Progenitor cell of endocrine pancreas (in vitro differentiated cells): ENCODE measurements at regions not wholly inside any gene's neighbourhood (a gene's known extent, or its start where the extent isn't known, plus 50 kb on each side); places are given as distances from the start of the nearest gene placed in this dataset.
A peak's percentile ranks its signal among the peaks of the same experiment; 100 is the strongest.
"Not testable (repeated sequence)": the region's sequence is repeated elsewhere in the genome, so short reads cannot be mapped to it uniquely, and the experiment has no call there.

Experiments used
- DNase-seq: peaks from one replicate; pipeline ENCODE4 v3.0.0; 2021; ENCODE audit warnings: low spot score; ENCODE audit not compliant: unreplicated experiment
- H3K27ac Mint-ChIP-seq: 2 replicates; pipeline ENCODE4 v1.8.0; 2021; ENCODE audit warnings: mild to moderate bottlenecking, moderate library complexity, mixed read lengths
- H3K27me3 Mint-ChIP-seq: 2 replicates; pipeline ENCODE4 v1.8.0; 2021; ENCODE audit warnings: mixed read lengths
- H3K36me3 Mint-ChIP-seq: 2 replicates; pipeline ENCODE4 v1.8.0; 2022; ENCODE audit warnings: mixed read lengths; ENCODE audit not compliant: insufficient read depth
- H3K4me1 Mint-ChIP-seq: 2 replicates; pipeline ENCODE4 v1.8.0; 2021; ENCODE audit warnings: low read depth, mixed read lengths
- H3K4me3 Mint-ChIP-seq: 2 replicates; pipeline ENCODE4 v1.8.0; 2021; ENCODE audit warnings: low read depth, mild to moderate bottlenecking, moderate library complexity, mixed read lengths
- H3K9me3 Mint-ChIP-seq: 2 replicates; pipeline ENCODE4 v1.8.0; 2021; ENCODE audit warnings: low read depth, mixed read lengths
- TF ChIP-seq, protein P1 (sequence below): fragments of 200-600 bp; sonication (generic); IDR thresholded peaks from one replicate; pipeline ENCODE4 v1.5.0; 2021; ENCODE audit warnings: antibody characterized with exemption, mild to moderate bottlenecking; ENCODE audit not compliant: unreplicated experiment

DNA sequence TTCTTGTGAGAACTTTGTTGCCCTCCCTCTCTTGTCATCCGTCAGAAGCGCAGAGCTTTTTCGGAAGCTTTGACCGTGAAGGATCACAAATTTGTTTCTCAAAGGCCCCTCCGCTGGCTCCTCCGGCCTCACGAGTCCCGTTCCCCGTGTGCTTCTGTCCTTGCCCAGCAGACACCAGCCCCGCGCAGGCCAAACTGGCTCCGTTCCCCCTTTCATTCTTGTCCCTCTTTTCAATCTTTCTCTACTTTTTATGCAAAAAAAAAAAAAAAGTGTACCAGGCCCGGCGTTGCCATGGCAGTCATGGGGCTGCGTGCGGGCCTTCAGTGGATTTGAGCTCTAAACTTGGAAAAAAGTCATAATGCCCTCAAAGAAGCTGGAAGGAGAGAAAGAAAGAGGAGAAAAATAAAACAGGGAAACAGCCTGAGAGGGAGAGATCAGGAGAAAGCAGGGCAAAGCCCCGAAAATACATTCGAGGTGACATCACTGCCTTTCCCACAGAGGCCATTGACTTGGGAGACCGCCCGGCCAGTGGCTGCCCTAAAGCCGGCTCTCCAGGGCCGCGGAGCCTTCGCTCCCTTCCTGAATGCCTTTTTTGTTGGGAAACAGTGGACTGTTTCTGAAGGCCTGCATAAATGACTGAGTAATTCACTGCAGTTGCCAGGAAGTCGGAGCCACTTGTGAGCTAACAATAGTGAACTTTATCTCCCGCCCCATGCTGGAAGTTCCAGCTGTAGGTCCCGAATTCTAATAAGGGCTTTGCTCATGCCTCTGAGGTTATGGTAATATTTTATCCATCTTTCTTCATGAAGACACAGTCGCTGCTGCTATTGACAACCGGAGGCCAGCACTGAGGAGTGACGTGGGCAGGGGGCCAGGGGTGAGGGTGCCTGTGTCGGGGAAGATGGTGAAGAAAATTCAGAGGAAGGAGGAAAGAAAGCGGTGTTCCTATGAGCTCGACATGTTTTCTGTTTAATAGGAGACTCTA lies 670.9 kb downstream of the QKI start:
- Mint-ChIP-seq H3K36me3 (no peaks in the 10 kb centered on the region), H3K27ac (peak overlapping the region; percentile 53), H3K27me3 (peaks cover 2% of the 10 kb centered on the region), H3K4me1 (peaks cover 1% of the 10 kb centered on the region), H3K4me3 (no peak overlapping the region), H3K9me3 (no peaks in the 10 kb centered on the region)
- TF ChIP-seq, protein P1, sequence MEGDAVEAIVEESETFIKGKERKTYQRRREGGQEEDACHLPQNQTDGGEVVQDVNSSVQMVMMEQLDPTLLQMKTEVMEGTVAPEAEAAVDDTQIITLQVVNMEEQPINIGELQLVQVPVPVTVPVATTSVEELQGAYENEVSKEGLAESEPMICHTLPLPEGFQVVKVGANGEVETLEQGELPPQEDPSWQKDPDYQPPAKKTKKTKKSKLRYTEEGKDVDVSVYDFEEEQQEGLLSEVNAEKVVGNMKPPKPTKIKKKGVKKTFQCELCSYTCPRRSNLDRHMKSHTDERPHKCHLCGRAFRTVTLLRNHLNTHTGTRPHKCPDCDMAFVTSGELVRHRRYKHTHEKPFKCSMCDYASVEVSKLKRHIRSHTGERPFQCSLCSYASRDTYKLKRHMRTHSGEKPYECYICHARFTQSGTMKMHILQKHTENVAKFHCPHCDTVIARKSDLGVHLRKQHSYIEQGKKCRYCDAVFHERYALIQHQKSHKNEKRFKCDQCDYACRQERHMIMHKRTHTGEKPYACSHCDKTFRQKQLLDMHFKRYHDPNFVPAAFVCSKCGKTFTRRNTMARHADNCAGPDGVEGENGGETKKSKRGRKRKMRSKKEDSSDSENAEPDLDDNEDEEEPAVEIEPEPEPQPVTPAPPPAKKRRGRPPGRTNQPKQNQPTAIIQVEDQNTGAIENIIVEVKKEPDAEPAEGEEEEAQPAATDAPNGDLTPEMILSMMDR: no peak
- no peak for DNase-seq

DNA sequence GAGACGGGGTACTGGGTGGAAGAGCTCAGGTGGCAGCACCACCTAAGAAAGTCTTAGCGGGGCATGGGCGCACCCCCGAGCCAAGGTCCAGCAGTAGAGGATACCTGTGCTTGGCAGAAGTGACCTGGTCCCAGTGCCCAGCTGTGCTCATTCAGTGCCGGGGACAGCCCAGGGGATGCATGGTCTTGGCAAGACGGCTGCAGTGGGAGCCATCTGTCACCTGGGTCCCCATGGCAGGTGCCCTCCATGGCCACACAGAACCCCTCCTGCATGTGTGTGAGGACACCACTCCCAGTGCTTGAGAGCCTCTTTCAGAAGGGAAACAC lies 664.7 kb downstream of the QKI start:
- Mint-ChIP-seq H3K27me3 (no peaks in the 10 kb centered on the region), H3K9me3 (no peaks in the 10 kb centered on the region), H3K27ac (no peak overlapping the region), H3K4me3 (no peak overlapping the region), H3K36me3 (no peaks in the 10 kb centered on the region), H3K4me1 (peaks cover 2% of the 10 kb centered on the region)
- no peak for DNase-seq
- TF ChIP-seq, protein P1: no peak

DNA sequence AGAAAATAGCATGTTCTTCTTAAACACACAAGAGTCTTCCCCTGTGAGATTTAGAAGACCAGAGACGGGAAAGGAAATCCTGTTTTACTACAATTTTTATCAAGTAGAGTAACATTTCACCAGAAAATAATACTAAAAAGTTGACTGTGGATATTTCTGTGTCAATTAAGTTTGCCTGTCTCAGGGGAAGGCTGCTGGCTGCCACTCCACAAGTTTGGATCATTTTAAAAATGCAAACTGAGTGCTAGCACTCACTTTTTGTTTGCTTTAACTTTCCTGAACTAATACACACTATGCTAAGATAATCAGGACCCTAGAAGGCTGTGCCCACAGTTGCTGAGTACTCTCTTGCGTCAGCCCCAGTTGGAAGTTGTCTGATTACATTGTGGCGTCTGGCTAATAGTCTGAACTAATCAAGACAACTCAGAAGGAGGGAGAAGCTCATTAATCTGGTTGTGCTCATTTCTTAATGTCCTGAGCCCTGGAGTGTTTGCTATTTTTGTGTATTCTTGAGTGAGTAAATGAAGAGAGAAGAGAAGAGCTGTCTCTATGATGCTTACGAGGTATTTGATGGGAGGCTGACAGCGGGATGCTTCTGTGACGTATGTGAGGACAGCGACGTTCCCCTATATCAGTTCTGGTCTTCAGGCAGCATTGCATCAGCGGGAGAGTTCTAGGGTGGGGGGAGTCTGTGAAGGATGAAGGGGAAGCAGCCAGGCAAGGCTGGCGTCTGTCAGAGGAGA lies 664.2 kb downstream of the QKI start:
- Mint-ChIP-seq H3K4me3 (no peak overlapping the region), H3K27me3 (no peaks in the 10 kb centered on the region), H3K4me1 (peaks cover 2% of the 10 kb centered on the region), H3K9me3 (no peaks in the 10 kb centered on the region), H3K27ac (no peak overlapping the region), H3K36me3 (no peaks in the 10 kb centered on the region)
- no peak for DNase-seq
- TF ChIP-seq, protein P1: no peak

DNA sequence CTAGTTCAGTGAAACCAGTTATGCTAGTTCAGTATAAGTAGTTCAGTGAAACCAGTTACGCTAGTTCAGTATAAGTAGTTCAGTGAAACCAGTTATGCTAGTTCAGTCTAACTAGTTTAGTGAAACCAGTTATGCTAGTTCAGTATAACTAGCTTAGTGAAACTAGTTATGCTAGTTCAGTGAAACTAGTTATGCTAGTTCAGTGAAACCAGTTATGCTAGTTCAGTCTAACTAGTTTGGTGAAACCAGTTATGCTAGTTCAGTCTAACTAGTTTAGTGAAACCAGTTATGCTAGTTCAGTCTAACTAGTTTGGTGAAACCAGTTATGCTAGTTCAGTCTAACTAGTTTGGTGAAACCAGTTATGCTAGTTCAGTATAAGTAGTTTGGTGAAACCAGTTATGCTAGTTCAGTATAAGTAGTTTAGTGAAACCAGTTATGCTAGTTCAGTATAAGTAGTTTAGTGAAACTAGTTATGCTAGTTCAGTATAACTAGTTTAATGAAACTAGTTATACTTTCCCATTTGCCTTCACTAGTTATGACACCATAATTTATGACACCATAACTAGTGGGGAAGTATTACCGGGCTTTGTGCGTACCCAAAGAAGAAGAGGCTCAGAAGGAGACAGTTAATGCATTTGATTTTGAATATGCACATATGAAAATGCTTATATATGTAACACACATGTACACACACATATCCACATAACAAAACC lies 662.5 kb downstream of the QKI start:
- H3K4me3 Mint-ChIP-seq, H3K4me1 Mint-ChIP-seq, H3K9me3 Mint-ChIP-seq, H3K36me3 Mint-ChIP-seq, H3K27me3 Mint-ChIP-seq, H3K27ac Mint-ChIP-seq, DNase-seq: not testable (repeated sequence)

DNA sequence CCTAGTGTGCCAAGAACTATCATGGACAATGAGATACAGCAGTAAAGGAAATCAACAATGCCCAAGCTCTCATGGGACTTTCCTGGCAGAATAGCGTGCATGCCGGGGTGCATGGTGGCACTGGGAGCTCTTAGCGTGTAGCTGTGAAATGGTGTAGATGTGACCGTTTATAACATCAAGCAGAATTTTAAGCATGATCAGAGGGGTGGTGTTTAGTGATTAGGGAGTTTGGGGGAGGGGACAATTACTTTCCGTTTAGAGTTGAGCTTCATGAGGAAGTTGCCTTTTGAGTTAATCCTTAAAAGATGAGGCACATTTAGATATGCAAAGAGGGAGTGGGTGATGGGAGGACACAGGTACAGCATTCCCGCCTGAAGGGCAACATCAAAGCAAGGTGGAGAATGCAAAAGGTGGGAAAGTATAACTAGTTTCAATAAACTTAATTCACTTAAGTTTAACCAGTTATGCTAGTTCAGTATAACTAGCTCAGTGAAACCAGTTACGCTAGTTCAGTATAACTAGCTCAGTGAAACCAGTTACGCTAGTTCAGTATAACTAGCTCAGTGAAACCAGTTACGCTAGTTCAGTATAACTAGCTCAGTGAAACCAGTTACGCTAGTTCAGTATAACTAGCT lies 661.6 kb downstream of the QKI start:
- Mint-ChIP-seq H3K4me3 (no peak overlapping the region), H3K27me3 (no peaks in the 10 kb centered on the region), H3K27ac (no peak overlapping the region), H3K9me3 (no peaks in the 10 kb centered on the region), H3K36me3 (no peaks in the 10 kb centered on the region), H3K4me1 (peaks cover 2% of the 10 kb centered on the region)
- DNase-seq: no peak
- TF ChIP-seq, protein P1: no peak
